Lung (tissue), 11 donors: ENCODE measurements at regions not wholly inside any gene's neighbourhood (a gene's known extent, or its start where the extent isn't known, plus 50 kb on each side); places are given as distances from the start of the nearest gene placed in this dataset.
"Not testable (repeated sequence)": the region's sequence is repeated elsewhere in the genome, so short reads cannot be mapped to it uniquely, and the experiment has no call there.

Source experiments
- ATAC-seq: fragments of 200-7000 bp; cut with Tn5 transposase; one replicate; pipeline ENCODE4 v1.9.1; 2020; ENCODE audit warnings: moderate number of reproducible peaks; ENCODE audit not compliant: insufficient read depth, low FRiP score
- DNase-seq, 3 donors: peaks; one replicate each; pipeline ENCODE4 v3.0.0-alpha.2; 2013 to 2017
- H3K27ac ChIP-seq, 2 donors: one replicate each; pipeline ENCODE4 v1.5.1; 2013; ENCODE audit warnings: mild to moderate bottlenecking in 2 of 2, moderate library complexity in 2 of 2, control low read depth in 1 of 2, inconsistent platforms in 1 of 2, low read depth in 1 of 2, low read length in 1 of 2
- H3K27me3 ChIP-seq, 3 donors: one replicate each; pipeline ENCODE4 v1.5.1; 2013; ENCODE audit warnings: low read length in 2 of 3; ENCODE audit not compliant: control insufficient read depth in 3 of 3, insufficient read depth in 3 of 3
- H3K36me3 ChIP-seq, 4 donors: one replicate each; pipeline ENCODE4 v1.5.1; 2013; ENCODE audit warnings: low read length in 4 of 4, mild to moderate bottlenecking in 1 of 4, moderate library complexity in 1 of 4; ENCODE audit not compliant: control insufficient read depth in 4 of 4, insufficient read depth in 4 of 4
- H3K4me1 ChIP-seq, 5 donors: one replicate each; pipeline ENCODE4 v1.5.1; 2013; ENCODE audit warnings: low read length in 5 of 5, mild to moderate bottlenecking in 2 of 5, moderate library complexity in 1 of 5; ENCODE audit not compliant: control insufficient read depth in 5 of 5, insufficient read depth in 5 of 5
- H3K4me3 ChIP-seq: one replicate; pipeline ENCODE4 v1.5.1; 2013; ENCODE audit warnings: mild to moderate bottlenecking, control low read depth, moderate library complexity
- H3K9ac ChIP-seq, 2 donors: one replicate each; pipeline ENCODE4 v1.5.1; 2013; ENCODE audit warnings: low read length in 2 of 2, control low read depth in 1 of 2; ENCODE audit not compliant: insufficient read depth in 1 of 2
- H3K9me3 ChIP-seq, 4 donors: one replicate each; pipeline ENCODE4 v1.5.1; 2013; ENCODE audit warnings: low read length in 3 of 4, mild to moderate bottlenecking in 1 of 4, moderate library complexity in 1 of 4; ENCODE audit not compliant: control insufficient read depth in 4 of 4, insufficient read depth in 3 of 4
- WGBS, 2 donors: extraction: QIAGEN DNeasy Blood & Tissue Kit; methylation state at CpG; one replicate each; pipeline ENCODE4 v1.1.7; 2013; 5-methylcytosine and 5-hydroxymethylcytosine counted together
- TF ChIP-seq, protein P1 (sequence below): IDR thresholded peaks from 2 replicates; pipeline ENCODE4 v1.5.1; 2012; ENCODE audit warnings: mild to moderate bottlenecking; ENCODE audit errors: control extremely low read depth, extremely low read depth
- donor health status: control.
- donor health status: control.
- donor health status: Bipolar disorder and iron deficiency.
- donor health status: healthy.
- donor health status: DM: yes; HTN: yes; CAD: no.

- peak in 1 of 3 donors; percentile 11 for DNase-seq
- WGBS, 2 donors = 84 to 88% methylated on average over 6 of the region's 6 CpGs
- TF ChIP-seq, protein P1, sequence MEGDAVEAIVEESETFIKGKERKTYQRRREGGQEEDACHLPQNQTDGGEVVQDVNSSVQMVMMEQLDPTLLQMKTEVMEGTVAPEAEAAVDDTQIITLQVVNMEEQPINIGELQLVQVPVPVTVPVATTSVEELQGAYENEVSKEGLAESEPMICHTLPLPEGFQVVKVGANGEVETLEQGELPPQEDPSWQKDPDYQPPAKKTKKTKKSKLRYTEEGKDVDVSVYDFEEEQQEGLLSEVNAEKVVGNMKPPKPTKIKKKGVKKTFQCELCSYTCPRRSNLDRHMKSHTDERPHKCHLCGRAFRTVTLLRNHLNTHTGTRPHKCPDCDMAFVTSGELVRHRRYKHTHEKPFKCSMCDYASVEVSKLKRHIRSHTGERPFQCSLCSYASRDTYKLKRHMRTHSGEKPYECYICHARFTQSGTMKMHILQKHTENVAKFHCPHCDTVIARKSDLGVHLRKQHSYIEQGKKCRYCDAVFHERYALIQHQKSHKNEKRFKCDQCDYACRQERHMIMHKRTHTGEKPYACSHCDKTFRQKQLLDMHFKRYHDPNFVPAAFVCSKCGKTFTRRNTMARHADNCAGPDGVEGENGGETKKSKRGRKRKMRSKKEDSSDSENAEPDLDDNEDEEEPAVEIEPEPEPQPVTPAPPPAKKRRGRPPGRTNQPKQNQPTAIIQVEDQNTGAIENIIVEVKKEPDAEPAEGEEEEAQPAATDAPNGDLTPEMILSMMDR = no peak
- no peak overlapping the region for H3K4me3 ChIP-seq
- ATAC-seq = no peak
- H3K9me3 ChIP-seq = peaks cover 0 to 2% (median 0%) of the 10 kb centered on the region in 4 donors
- H3K27me3 ChIP-seq = no peaks in the 10 kb centered on the region
- no peak overlapping the region for H3K27ac ChIP-seq
- H3K9ac ChIP-seq = no peak overlapping the region
- no peaks in the 10 kb centered on the region for H3K4me1 ChIP-seq
- no peaks in the 10 kb centered on the region for H3K36me3 ChIP-seq
Measured at GRCh38 chr5:135094339-135095051, 60.5 kb upstream of the PITX1 start.

- WGBS, 2 donors = 88 to 95% methylated on average over 1 of the region's 1 CpG
Measured at GRCh38 chr5:135093483-135093882, 59.5 kb upstream of the PITX1 start.

DNA sequence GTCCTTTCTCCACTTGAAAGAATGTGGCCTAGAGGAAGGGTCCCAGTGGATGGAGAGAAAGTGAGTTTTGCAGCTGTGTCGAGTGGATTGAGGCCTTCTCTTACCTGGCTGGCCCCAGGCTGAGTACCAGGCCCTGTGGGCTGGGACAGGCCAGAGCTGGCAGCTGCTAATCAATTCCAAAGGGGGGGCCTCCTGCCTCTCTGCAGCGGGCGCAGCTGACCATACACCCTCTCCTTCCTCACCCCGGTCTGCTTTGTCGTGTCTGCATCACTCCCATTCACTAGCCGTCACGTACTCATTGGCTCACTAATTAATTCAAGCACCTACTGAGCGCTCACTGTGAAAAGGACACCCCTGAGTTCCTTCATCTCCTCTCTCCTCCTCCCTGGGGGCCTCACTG, 58.4 kb upstream of the PITX1 start:
- WGBS, 2 donors = 82 to 84% methylated on average over 8 of the region's 8 CpGs
- Histone ChIP-seq H3K9ac (no peak overlapping the region), H3K36me3 (no peaks in the 10 kb centered on the region), H3K27ac (no peak overlapping the region), H3K9me3 (peaks cover 0 to 2% (median 0%) of the 10 kb centered on the region in 4 donors), H3K27me3 (no peaks in the 10 kb centered on the region), H3K4me1 (no peaks in the 10 kb centered on the region), H3K4me3 (no peak overlapping the region)
- ATAC-seq = no peak
- DNase-seq = peak in 1 of 3 donors; percentile 4
- TF ChIP-seq, protein P1 = no peak

More at GRCh38 chr5:135093483-135093882, 59.5 kb upstream of the PITX1 start:
- H3K27ac ChIP-seq, H3K27me3 ChIP-seq, H3K9ac ChIP-seq, H3K4me3 ChIP-seq, H3K4me1 ChIP-seq, H3K9me3 ChIP-seq, ATAC-seq, DNase-seq, H3K36me3 ChIP-seq: not testable (repeated sequence)

- Histone ChIP-seq H3K36me3 (no peaks in the 10 kb centered on the region), H3K4me1 (no peaks in the 10 kb centered on the region), H3K27ac (no peak overlapping the region), H3K9me3 (peaks cover 0 to 1% (median 0%) of the 10 kb centered on the region in 4 donors), H3K9ac (no peak overlapping the region), H3K27me3 (no peaks in the 10 kb centered on the region), H3K4me3 (no peak overlapping the region)
- TF ChIP-seq, protein P1 = no peak
- 98 to 99% methylated on average over 3 of the region's 3 CpGs for WGBS, 2 donors
- DNase-seq = peak in 1 of 3 donors; percentile 10
- no peak for ATAC-seq
Measured at GRCh38 chr5:135091286-135091685, 57.3 kb upstream of the PITX1 start.
